Keratinocyte (primary cell): ENCODE measurements at regions not wholly inside any gene's neighbourhood (a gene's known extent, or its start where the extent isn't known, plus 50 kb on each side); places are given as distances from the start of the nearest gene placed in this dataset.

ENCODE experiments used
- DNase-seq: peaks from one replicate; pipeline ENCODE4 v3.0.0-alpha.2; 2011; ENCODE audit warnings: low read depth, missing footprints, low spot score
- FAIRE-seq: peaks from 2 replicates; lab custom pipeline; 2011; peaks lifted over from hg19 to GRCh38; lab: Jason Lieb, UNC
- H2AFZ ChIP-seq: 2 replicates; pipeline ENCODE4 v1.6.0; 2012; ENCODE audit warnings: low read length, control low read depth, inconsistent platforms; ENCODE audit not compliant: control insufficient read depth
- H3K27ac ChIP-seq: 2 replicates; pipeline ENCODE4 v1.5.1; 2011; ENCODE audit warnings: low read length; ENCODE audit not compliant: control insufficient read depth, insufficient read depth
- H3K27me3 ChIP-seq: 3 replicates; pipeline ENCODE4 v1.6.0; 2011; ENCODE audit warnings: low read length; ENCODE audit not compliant: control insufficient read depth, insufficient read depth; ENCODE audit errors: extremely low read depth
- H3K36me3 ChIP-seq, 2 experiments: 2 replicates in 1 of 2; 3 replicates in 1 of 2; pipeline ENCODE4 v1.5.1; 2011; ENCODE audit warnings: low read length in 2 of 2, mild to moderate bottlenecking in 1 of 2; ENCODE audit not compliant: control insufficient read depth in 2 of 2, insufficient read depth in 2 of 2; ENCODE audit errors: extremely low read depth in 1 of 2
- H3K4me1 ChIP-seq: 3 replicates; pipeline ENCODE4 v1.5.1; 2011; ENCODE audit warnings: low read length; ENCODE audit not compliant: control insufficient read depth, insufficient read depth; ENCODE audit errors: extremely low read depth
- H3K4me2 ChIP-seq: 3 replicates; pipeline ENCODE4 v1.6.0; 2011; ENCODE audit warnings: low read depth, low read length; ENCODE audit not compliant: control insufficient read depth, insufficient read depth; ENCODE audit errors: extremely low read depth
- H3K4me3 ChIP-seq, 3 experiments: fragments of 200-600 bp in 1 of 3; sonication (generic) in 1 of 3; 2 replicates in 2 of 3; 3 replicates in 1 of 3; pipeline ENCODE4 v1.5.1; 2011 to 2016; ENCODE audit warnings: low read length in 3 of 3, mild to moderate bottlenecking in 3 of 3, control low read depth in 2 of 3, inconsistent platforms in 1 of 3, low read depth in 1 of 3, mixed read lengths in 1 of 3, mixed run types in 1 of 3, moderate library complexity in 1 of 3; ENCODE audit not compliant: control insufficient read depth in 2 of 3, insufficient read depth in 2 of 3; ENCODE audit errors: extremely low read depth in 1 of 3
- H3K79me2 ChIP-seq: 2 replicates; pipeline ENCODE4 v1.6.0; 2012; ENCODE audit warnings: low read length; ENCODE audit not compliant: control insufficient read depth, insufficient read depth
- H3K9ac ChIP-seq: 3 replicates; pipeline ENCODE4 v1.6.0; 2011; ENCODE audit warnings: low read length; ENCODE audit not compliant: control insufficient read depth, insufficient read depth; ENCODE audit errors: extremely low read depth
- H3K9me1 ChIP-seq: 3 replicates; pipeline ENCODE4 v1.6.0; 2011; ENCODE audit warnings: low read length; ENCODE audit not compliant: control insufficient read depth, insufficient read depth; ENCODE audit errors: extremely low read depth
- H3K9me3 ChIP-seq: 2 replicates; pipeline ENCODE4 v1.5.1; 2012; ENCODE audit warnings: low read depth, low read length; ENCODE audit not compliant: control insufficient read depth
- H4K20me1 ChIP-seq: 3 replicates; pipeline ENCODE4 v1.6.0; 2011; ENCODE audit warnings: low read length; ENCODE audit not compliant: control insufficient read depth, insufficient read depth; ENCODE audit errors: extremely low read depth
- EZH2 ChIP-seq: IDR thresholded peaks from one replicate; pipeline ENCODE4 v1.6.1; 2012; ENCODE audit warnings: inconsistent platforms, mild to moderate bottlenecking, low read length, moderate library complexity
- dilution Hi-C: fragments of 300-500 bp; cut with MboI; formaldehyde crosslinking; loops from one replicate; pipeline ENCODE4 v1.7.0; 2020; ENCODE audit warnings: low sequenced_read_pairs; ENCODE audit not compliant: extremely low pct_ligation_motif_present
- TF ChIP-seq, protein P1 (sequence below), 3 experiments: IDR thresholded peaks in 1 of 3; conservative IDR thresholded peaks in 1 of 3; optimal IDR thresholded peaks in 1 of 3; 2 replicates in 2 of 3; 3 replicates in 1 of 3; pipeline versions ENCODE3 to v1.5.1; 2011; ENCODE audit warnings: low read length in 3 of 3, mild to moderate bottlenecking in 3 of 3, moderate library complexity in 2 of 3, control low read depth in 1 of 3, inconsistent platforms in 1 of 3; ENCODE audit not compliant: insufficient read depth in 2 of 3; ENCODE audit errors: extremely low read depth in 1 of 3

DNA sequence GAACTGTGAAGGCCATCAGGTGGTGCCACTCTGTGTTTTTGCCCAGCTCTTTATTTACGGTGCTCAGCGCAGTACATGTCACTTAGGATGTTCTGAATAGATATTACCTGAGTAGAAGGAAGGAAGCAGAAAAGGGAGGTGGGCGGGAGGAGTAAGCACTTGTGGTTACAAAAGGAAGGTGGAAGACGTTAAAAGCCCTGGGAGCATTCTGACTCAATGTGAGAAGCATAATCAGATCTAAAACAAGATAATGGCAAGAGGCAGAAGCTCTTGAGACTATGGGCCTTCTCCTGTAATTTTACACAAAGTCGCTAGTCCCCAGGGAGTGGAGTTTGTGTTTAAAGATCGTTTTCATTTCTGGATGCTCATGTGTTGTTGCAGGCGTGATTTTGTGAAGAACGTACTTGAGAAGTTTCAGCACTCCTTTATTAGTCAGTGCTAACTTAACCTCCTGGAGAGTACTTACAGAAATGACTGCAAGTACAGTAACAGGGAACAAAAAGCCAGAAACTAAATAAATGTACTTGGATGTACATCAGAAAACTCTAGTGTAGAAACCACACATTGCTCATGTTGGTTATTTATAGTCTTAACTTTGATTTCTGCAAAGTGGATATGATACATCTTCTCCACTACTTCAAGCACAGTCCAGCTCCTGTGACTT lies 1523.5 kb downstream of the AACS start:
- no peak overlapping the region for H3K4me3 ChIP-seq
- no peak overlapping the region for H3K9ac ChIP-seq
- no peaks in the 10 kb centered on the region for H3K4me1 ChIP-seq
- no peaks in the 10 kb centered on the region for H3K9me1 ChIP-seq
- H2AFZ ChIP-seq = no peak overlapping the region
- dilution Hi-C loops = no loop called here
- H3K27ac ChIP-seq = no peak overlapping the region
- no peaks in the 10 kb centered on the region for H3K79me2 ChIP-seq
- no peak overlapping the region for H3K4me2 ChIP-seq
- H3K9me3 ChIP-seq = no peaks in the 10 kb centered on the region
- FAIRE-seq (no peak), DNase-seq (no peak)
- no peaks in the 10 kb centered on the region for H3K36me3 ChIP-seq
- H3K27me3 ChIP-seq = no peaks in the 10 kb centered on the region
- no peaks in the 10 kb centered on the region for H4K20me1 ChIP-seq
- TF ChIP-seq, protein P1, sequence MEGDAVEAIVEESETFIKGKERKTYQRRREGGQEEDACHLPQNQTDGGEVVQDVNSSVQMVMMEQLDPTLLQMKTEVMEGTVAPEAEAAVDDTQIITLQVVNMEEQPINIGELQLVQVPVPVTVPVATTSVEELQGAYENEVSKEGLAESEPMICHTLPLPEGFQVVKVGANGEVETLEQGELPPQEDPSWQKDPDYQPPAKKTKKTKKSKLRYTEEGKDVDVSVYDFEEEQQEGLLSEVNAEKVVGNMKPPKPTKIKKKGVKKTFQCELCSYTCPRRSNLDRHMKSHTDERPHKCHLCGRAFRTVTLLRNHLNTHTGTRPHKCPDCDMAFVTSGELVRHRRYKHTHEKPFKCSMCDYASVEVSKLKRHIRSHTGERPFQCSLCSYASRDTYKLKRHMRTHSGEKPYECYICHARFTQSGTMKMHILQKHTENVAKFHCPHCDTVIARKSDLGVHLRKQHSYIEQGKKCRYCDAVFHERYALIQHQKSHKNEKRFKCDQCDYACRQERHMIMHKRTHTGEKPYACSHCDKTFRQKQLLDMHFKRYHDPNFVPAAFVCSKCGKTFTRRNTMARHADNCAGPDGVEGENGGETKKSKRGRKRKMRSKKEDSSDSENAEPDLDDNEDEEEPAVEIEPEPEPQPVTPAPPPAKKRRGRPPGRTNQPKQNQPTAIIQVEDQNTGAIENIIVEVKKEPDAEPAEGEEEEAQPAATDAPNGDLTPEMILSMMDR (optimal IDR thresholded peaks at IDR 0.05 in 1 of 3, IDR thresholded peaks at IDR 0.05 in 1 of 3, conservative IDR thresholded peaks at IDR 0.05 in 1 of 3; ENCODE audit: extremely low read depth in 1 of 3, insufficient read depth in 2 of 3, low read length in 3 of 3) = no peak
- TF ChIP-seq EZH2 = no peak

DNA sequence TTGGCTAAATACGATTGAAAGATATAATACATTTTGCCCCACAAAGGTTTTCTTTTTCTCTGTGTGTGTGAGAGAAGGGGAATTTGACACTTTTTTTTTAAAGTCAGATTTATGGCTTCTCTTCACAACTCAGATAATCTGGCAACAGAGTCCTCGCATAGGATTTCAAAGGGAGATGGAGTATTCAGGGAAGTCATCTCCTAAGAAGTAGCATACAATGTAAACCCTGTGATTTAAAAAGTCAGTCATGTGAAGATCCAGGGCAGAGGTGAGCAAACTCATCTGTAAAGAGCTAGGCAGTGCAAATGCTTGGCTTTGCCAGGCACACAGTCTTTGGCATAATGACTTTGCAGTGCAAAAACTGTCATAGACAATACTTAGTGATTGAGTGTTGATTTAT lies 1526.3 kb downstream of the AACS start:
- no peaks in the 10 kb centered on the region for H3K9me3 ChIP-seq
- no peak overlapping the region for H2AFZ ChIP-seq
- no peaks in the 10 kb centered on the region for H3K9me1 ChIP-seq
- H3K79me2 ChIP-seq = no peaks in the 10 kb centered on the region
- no peak overlapping the region for H3K9ac ChIP-seq
- no peak overlapping the region for H3K27ac ChIP-seq
- no peaks in the 10 kb centered on the region for H4K20me1 ChIP-seq
- no peak overlapping the region for H3K4me2 ChIP-seq
- H3K4me3 ChIP-seq = no peak overlapping the region
- FAIRE-seq = no peak
- H3K36me3 ChIP-seq = no peaks in the 10 kb centered on the region
- no peak for DNase-seq
- TF ChIP-seq, protein P1 (optimal IDR thresholded peaks at IDR 0.05 in 1 of 3, IDR thresholded peaks at IDR 0.05 in 1 of 3, conservative IDR thresholded peaks at IDR 0.05 in 1 of 3; ENCODE audit: extremely low read depth in 1 of 3, insufficient read depth in 2 of 3, low read length in 3 of 3) = no peak
- TF ChIP-seq EZH2 = no peak
- H3K4me1 ChIP-seq = no peaks in the 10 kb centered on the region
- dilution Hi-C loops = no loop called here
- no peaks in the 10 kb centered on the region for H3K27me3 ChIP-seq
